ENCODE measurements at regions not wholly inside any gene's neighbourhood (a gene's known extent, or its start where the extent isn't known, plus 50 kb on each side); places are given as distances from the start of the nearest gene placed in this dataset.

GRCh38 chr13:82934000-82934399 is 948.3 kb downstream of the SLITRK1 start:
- intact Hi-C loops (cut with DNase I) = no loop called here
- Histone ChIP-seq H3K4me3 (no peak overlapping the region), H3K27ac (no peak overlapping the region), H3K4me1 (replicated peaks in 1 of 2) (no peaks in the 10 kb centered on the region), H3K36me3 (replicated peaks in 1 of 2) (no peaks in the 10 kb centered on the region), H3K27me3 (no peaks in the 10 kb centered on the region), H3K9me3 (replicated peaks in 1 of 3) (no peaks in the 10 kb centered on the region)
- no peak for DNase-seq
- TF ChIP-seq CTCF (IDR thresholded peaks at IDR 0.05) = no peak
- no peak for TF ChIP-seq POLR2A (IDR thresholded peaks at IDR 0.05)
- 66 to 77% (median 74%) methylated on average over 2 of the region's 2 CpGs for WGBS, 4 donors

GRCh38 chr13:82925114-82925513 is 957.2 kb downstream of the SLITRK1 start:
- no peaks in the 10 kb centered on the region for H3K36me3 ChIP-seq (replicated peaks in 1 of 2)
- TF ChIP-seq CTCF (IDR thresholded peaks at IDR 0.05) (no peak), POLR2A (IDR thresholded peaks at IDR 0.05) (no peak)
- H3K4me3 ChIP-seq = no peak overlapping the region
- intact Hi-C loops (cut with DNase I) = no loop called here
- no peaks in the 10 kb centered on the region for H3K9me3 ChIP-seq (replicated peaks in 1 of 3)
- no peaks in the 10 kb centered on the region for H3K4me1 ChIP-seq (replicated peaks in 1 of 2)
- DNase-seq = no peak
- H3K27me3 ChIP-seq = no peaks in the 10 kb centered on the region
- 46 to 60% (median 53%) methylated on average over 4 of the region's 4 CpGs for WGBS, 4 donors
- H3K27ac ChIP-seq = no peak overlapping the region

DNA sequence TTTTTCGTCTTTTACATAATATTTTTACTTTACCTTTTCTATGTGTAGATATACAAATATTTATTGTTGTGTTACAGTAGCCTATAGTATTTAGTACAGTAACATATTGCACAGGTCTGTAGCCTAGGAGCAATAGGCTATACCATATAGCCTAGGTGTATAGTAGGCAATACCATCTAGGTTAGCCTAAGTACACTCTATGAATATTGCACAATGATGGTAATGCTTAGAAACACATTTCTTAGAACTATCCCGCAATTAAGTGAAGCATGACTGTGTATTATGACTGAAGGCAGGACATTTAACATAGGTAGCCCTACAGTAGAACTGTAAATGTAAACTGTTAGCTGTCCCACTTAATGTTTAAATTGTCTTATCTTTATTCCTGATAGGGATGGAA is 964.3 kb downstream of the SLITRK1 start:
- 69 to 87% (median 82%) methylated on average over 2 of the region's 2 CpGs for WGBS, 4 donors
- H3K36me3 ChIP-seq (replicated peaks in 1 of 2) = no peaks in the 10 kb centered on the region
- H3K4me1 ChIP-seq (replicated peaks in 1 of 2) = no peaks in the 10 kb centered on the region
- H3K27ac ChIP-seq = no peak overlapping the region
- H3K27me3 ChIP-seq = no peaks in the 10 kb centered on the region
- intact Hi-C loops (cut with DNase I) = no loop called here
- no peak overlapping the region for H3K4me3 ChIP-seq
- TF ChIP-seq CTCF (IDR thresholded peaks at IDR 0.05) (no peak), POLR2A (IDR thresholded peaks at IDR 0.05) (no peak)
- DNase-seq = no peak
- H3K9me3 ChIP-seq (replicated peaks in 1 of 3) = no peaks in the 10 kb centered on the region

- no peak for TF ChIP-seq CTCF (IDR thresholded peaks at IDR 0.05)
- TF ChIP-seq POLR2A (IDR thresholded peaks at IDR 0.05) = no peak
- Histone ChIP-seq H3K4me3 (no peak overlapping the region), H3K27ac (no peak overlapping the region), H3K27me3 (no peaks in the 10 kb centered on the region), H3K9me3 (replicated peaks in 1 of 3) (no peaks in the 10 kb centered on the region), H3K4me1 (replicated peaks in 1 of 2) (no peaks in the 10 kb centered on the region), H3K36me3 (replicated peaks in 1 of 2) (no peaks in the 10 kb centered on the region)
- intact Hi-C loops (cut with DNase I) = no loop called here
- 62 to 83% (median 69%) methylated on average over 3 of the region's 3 CpGs for WGBS, 4 donors
- no peak for DNase-seq
Observed at GRCh38 chr13:82912564-82912963, 969.7 kb downstream of the SLITRK1 start.
